Kidney (tissue), 13 donors: ENCODE measurements at regions not wholly inside any gene's neighbourhood (a gene's known extent, or its start where the extent isn't known, plus 50 kb on each side); places are given as distances from the start of the nearest gene placed in this dataset.

Experiments used
- DNase-seq, 5 donors: peaks; one replicate each; pipeline ENCODE4 v3.0.0-alpha.2; 2013 to 2020
- FAIRE-seq: peaks from 2 replicates; lab custom pipeline; 2012; peaks lifted over from hg19 to GRCh38; lab: Jason Lieb, UNC
- H3K27ac ChIP-seq, 2 donors: one replicate each; pipeline ENCODE4 v1.7.0; 2013; ENCODE audit warnings: low read depth in 2 of 2, low read length in 2 of 2, inconsistent platforms in 1 of 2
- H3K27me3 ChIP-seq: one replicate; pipeline ENCODE4 v1.7.1; 2013; ENCODE audit warnings: low read length, inconsistent platforms; ENCODE audit not compliant: control insufficient read depth, insufficient read depth
- H3K36me3 ChIP-seq, 3 donors: one replicate each; pipeline versions ENCODE4 v1.7.0 to v1.7.1; 2013; ENCODE audit warnings: low read length in 3 of 3, control low read depth in 1 of 3, inconsistent platforms in 1 of 3; ENCODE audit not compliant: insufficient read depth in 3 of 3, control insufficient read depth in 2 of 3
- H3K4me1 ChIP-seq, 3 donors: one replicate each; pipeline versions ENCODE4 v1.7.0 to v1.7.1; 2013; ENCODE audit warnings: low read length in 3 of 3, inconsistent platforms in 1 of 3, low read depth in 1 of 3; ENCODE audit not compliant: control insufficient read depth in 2 of 3, insufficient read depth in 2 of 3
- H3K4me3 ChIP-seq, 3 donors: one replicate each; pipeline versions ENCODE4 v1.7.0 to v1.8.1; 2013; ENCODE audit warnings: low read length in 3 of 3, control low read depth in 1 of 3, inconsistent platforms in 1 of 3
- H3K9ac ChIP-seq, 3 donors: one replicate each; pipeline versions ENCODE4 v1.7.0 to v1.7.1; 2013; ENCODE audit warnings: low read length in 3 of 3, control low read depth in 1 of 3, inconsistent platforms in 1 of 3
- H3K9me3 ChIP-seq, 3 donors: one replicate each; pipeline versions ENCODE4 v1.7.0 to v1.7.1; 2013; ENCODE audit warnings: low read length in 3 of 3, control low read depth in 1 of 3, inconsistent platforms in 1 of 3; ENCODE audit not compliant: control insufficient read depth in 2 of 3, insufficient read depth in 1 of 3
- intact Hi-C: fragments of 100-400 bp; cut with DNase I; formaldehyde crosslinking; loops from one replicate; pipeline ENCODE4 v1.11.1; 2022
- TF ChIP-seq, protein P1 (sequence below): IDR thresholded peaks from 3 replicates; pipeline ENCODE4 v1.5.1; 2012; ENCODE audit warnings: mild to moderate bottlenecking, moderate library complexity, borderline replicate concordance; ENCODE audit not compliant: insufficient read depth; ENCODE audit errors: extremely low read depth
- donor health status: control.
- donor health status: control.
- donor health status: control.
- donor health status: control.
- donor health status: control.
- donor health status: DM: yes; HTN: yes; CAD: no.
- donor health status: Normal renal cell carcinoma (clear cell type).

DNA sequence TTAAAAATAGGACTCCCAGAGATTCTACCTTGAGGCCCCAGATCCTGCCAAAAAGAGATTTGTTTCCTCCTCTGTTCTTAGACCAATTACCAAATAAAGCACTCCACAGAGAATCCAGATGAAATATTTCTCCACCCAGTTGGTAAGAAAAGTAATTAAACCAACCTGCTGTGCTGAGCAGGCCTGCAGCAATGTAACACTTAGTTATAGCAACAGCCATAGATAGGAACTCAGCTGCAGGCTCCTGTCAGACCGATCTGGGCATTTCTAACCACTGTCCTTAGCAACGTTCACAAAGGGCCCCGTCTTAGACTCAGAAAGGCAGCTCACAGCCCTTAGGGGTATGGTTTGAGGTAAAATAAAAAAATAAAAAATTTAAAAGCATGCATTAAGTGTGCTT is 271.1 kb downstream of the KCNRG start:
- intact Hi-C loops = no loop called here
- no peaks in the 10 kb centered on the region for H3K36me3 ChIP-seq
- peaks cover 0 to 5% (median 0%) of the 10 kb centered on the region in 3 donors for H3K9me3 ChIP-seq
- H3K9ac ChIP-seq = no peak overlapping the region
- no peaks in the 10 kb centered on the region for H3K27me3 ChIP-seq
- no peaks in the 10 kb centered on the region for H3K4me1 ChIP-seq
- DNase-seq (no peak), FAIRE-seq (no peak)
- no peak overlapping the region for H3K4me3 ChIP-seq
- H3K27ac ChIP-seq = no peak overlapping the region
- TF ChIP-seq, protein P1, sequence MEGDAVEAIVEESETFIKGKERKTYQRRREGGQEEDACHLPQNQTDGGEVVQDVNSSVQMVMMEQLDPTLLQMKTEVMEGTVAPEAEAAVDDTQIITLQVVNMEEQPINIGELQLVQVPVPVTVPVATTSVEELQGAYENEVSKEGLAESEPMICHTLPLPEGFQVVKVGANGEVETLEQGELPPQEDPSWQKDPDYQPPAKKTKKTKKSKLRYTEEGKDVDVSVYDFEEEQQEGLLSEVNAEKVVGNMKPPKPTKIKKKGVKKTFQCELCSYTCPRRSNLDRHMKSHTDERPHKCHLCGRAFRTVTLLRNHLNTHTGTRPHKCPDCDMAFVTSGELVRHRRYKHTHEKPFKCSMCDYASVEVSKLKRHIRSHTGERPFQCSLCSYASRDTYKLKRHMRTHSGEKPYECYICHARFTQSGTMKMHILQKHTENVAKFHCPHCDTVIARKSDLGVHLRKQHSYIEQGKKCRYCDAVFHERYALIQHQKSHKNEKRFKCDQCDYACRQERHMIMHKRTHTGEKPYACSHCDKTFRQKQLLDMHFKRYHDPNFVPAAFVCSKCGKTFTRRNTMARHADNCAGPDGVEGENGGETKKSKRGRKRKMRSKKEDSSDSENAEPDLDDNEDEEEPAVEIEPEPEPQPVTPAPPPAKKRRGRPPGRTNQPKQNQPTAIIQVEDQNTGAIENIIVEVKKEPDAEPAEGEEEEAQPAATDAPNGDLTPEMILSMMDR = no peak

DNA sequence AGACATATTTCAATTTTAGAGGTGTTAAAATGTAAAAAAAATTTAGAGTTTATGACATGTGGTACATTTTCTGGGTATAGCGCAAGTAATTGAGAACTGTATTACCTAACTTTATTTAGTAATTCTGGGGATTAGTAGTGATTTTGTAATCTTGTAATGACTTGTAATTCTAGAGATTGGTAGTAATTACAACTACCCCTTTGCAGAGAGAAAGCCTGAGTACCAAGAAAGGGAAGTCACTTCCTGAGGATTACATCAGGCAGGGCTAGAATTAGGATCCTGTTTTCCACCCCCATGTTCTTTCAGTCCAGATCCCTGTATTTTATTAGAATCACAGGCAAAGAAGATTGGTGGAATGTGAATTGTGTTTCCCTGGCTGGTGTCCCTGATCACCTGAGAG is 274.9 kb downstream of the KCNRG start:
- FAIRE-seq = no peak
- Histone ChIP-seq H3K4me1 (no peaks in the 10 kb centered on the region), H3K27ac (no peak overlapping the region), H3K9ac (no peak overlapping the region), H3K9me3 (peaks cover 0 to 5% (median 0%) of the 10 kb centered on the region in 3 donors), H3K36me3 (no peaks in the 10 kb centered on the region), H3K27me3 (no peaks in the 10 kb centered on the region), H3K4me3 (no peak overlapping the region)
- no peak for DNase-seq
- intact Hi-C loops = no loop called here
- TF ChIP-seq, protein P1 = no peak

DNA sequence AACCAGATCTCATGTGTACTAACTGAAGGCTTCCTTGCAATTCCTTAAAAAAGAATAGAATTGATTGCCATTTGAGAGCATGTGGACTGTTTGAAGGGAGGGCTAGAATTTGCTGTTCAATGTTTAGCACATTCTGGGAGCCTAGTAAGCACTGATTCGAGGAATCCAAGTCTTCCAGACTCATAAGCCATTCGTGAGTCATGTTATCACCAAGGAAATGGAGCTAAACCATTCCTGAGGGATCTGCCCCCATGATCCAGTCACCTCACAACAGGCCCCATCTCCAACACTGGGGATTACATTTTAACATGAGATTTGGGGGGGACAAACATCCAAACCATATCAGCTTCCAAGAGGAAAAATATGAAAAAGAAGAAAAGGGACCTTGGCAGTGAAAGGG is 276.4 kb downstream of the KCNRG start:
- intact Hi-C loops = no loop called here
- H3K4me1 ChIP-seq = no peaks in the 10 kb centered on the region

More for the DNA sequence above, 276.4 kb downstream of the KCNRG start:
- Histone ChIP-seq H3K4me3 (no peak overlapping the region), H3K36me3 (no peaks in the 10 kb centered on the region), H3K27me3 (no peaks in the 10 kb centered on the region), H3K27ac (no peak overlapping the region), H3K9ac (no peak overlapping the region), H3K9me3 (peaks cover 0 to 5% (median 0%) of the 10 kb centered on the region in 3 donors)
- FAIRE-seq (no peak), DNase-seq (no peak)
- TF ChIP-seq, protein P1 = no peak
